GM21515 (cell line): ENCODE measurements at regions not wholly inside any gene's neighbourhood (a gene's known extent, or its start where the extent isn't known, plus 50 kb on each side); places are given as distances from the start of the nearest gene placed in this dataset.
"Not testable (repeated sequence)": the region's sequence is repeated elsewhere in the genome, so short reads cannot be mapped to it uniquely, and the experiment has no call there.

Source experiments
- ATAC-seq: cut with Tn5 transposase; IDR thresholded peaks from one replicate; pipeline ENCODE4 v1.9.1; 2021; ENCODE audit not compliant: unreplicated experiment

GRCh38 chr1:212155219-212155618 is 119.7 kb downstream of the DTL start:
- no peak for ATAC-seq

- no peak for ATAC-seq
Observed at GRCh38 chr1:212157252-212157651, 121.7 kb downstream of the DTL start.

- ATAC-seq: peak; percentile 31
Observed at GRCh38 chr1:212158912-212159796, 123.6 kb downstream of the DTL start.

- no peak for ATAC-seq
Observed at GRCh38 chr1:212161231-212161781, 123.9 kb upstream of the PPP2R5A start.

- ATAC-seq: peak; percentile 60
Observed at GRCh38 chr1:212162635-212163034, 122.6 kb upstream of the PPP2R5A start.

GRCh38 chr1:212164095-212164872 is 120.9 kb upstream of the PPP2R5A start:
- no peak for ATAC-seq

GRCh38 chr1:212166244-212166643 is 119.0 kb upstream of the PPP2R5A start:
- no peak for ATAC-seq

- no peak for ATAC-seq
Observed at GRCh38 chr1:212166644-212167043, 118.6 kb upstream of the PPP2R5A start.

- no peak for ATAC-seq
Observed at GRCh38 chr1:212167098-212167497, 118.1 kb upstream of the PPP2R5A start.

- ATAC-seq: no peak
Observed at GRCh38 chr1:212173567-212173966, 111.6 kb upstream of the PPP2R5A start.

GRCh38 chr1:212174295-212174694 is 110.9 kb upstream of the PPP2R5A start:
- ATAC-seq: not testable (repeated sequence)

- no peak for ATAC-seq
Observed at GRCh38 chr1:212177542-212177941, 107.7 kb upstream of the PPP2R5A start.

- no peak for ATAC-seq
Observed at GRCh38 chr1:212178851-212179250, 106.4 kb upstream of the PPP2R5A start.

- ATAC-seq: no peak
Observed at GRCh38 chr1:212179394-212180076, 105.7 kb upstream of the PPP2R5A start.

GRCh38 chr1:212181015-212181882 is 104.0 kb upstream of the PPP2R5A start:
- ATAC-seq: no peak

GRCh38 chr1:212182171-212182570 is 103.0 kb upstream of the PPP2R5A start:
- ATAC-seq: no peak

- ATAC-seq: no peak
Observed at GRCh38 chr1:212182579-212182978, 102.6 kb upstream of the PPP2R5A start.

GRCh38 chr1:212186427-212187207 is 98.6 kb upstream of the PPP2R5A start:
- peak; percentile 98 for ATAC-seq

- no peak for ATAC-seq
Observed at GRCh38 chr1:212188599-212189351, 96.4 kb upstream of the PPP2R5A start.
